ENCODE measurements at regions not wholly inside any gene's neighbourhood (a gene's known extent, or its start where the extent isn't known, plus 50 kb on each side); places are given as distances from the start of the nearest gene placed in this dataset.

DNA sequence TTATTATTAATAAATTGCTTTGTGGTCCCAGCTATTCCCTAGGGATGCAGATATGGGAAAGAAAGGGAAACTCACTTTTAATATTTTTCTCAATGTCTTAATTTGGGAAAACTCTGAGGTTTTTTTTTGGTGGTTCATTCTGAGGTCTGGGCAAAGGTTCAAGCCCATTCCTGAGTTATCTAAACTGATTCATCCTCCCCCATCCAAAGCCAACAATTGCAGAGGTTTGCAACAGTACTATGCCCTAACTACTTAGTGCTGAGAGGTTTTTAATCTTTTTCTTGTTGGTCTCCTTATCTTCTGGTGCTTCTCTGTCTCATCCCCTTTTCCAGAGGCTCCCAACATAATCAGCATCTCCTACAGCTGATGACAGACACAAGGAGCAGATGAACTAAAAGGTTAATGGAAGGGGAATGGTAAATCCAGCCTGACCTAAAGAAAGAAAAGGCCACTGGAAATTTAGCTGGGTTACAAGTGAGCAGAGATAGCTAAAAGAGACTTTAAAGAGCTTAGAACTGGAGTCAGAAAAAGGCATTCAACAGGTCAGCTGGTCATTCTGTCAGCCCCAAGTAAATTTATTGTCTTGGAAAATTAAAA is 390.4 kb downstream of the TGFB2 start:
- H3K27me3 ChIP-seq (ENCODE audit: control insufficient read depth in 1 of 2, insufficient read depth in 1 of 2, low read length in 2 of 2), result no peaks in the 10 kb centered on the region
- no peak overlapping the region for H2AFZ ChIP-seq (ENCODE audit: low read depth, low read length)
- H3K9ac ChIP-seq (ENCODE audit: low read length), result peak overlapping the region; percentile 63
- no peak overlapping the region for H3K4me3 ChIP-seq (ENCODE audit: insufficient read depth in 1 of 2, low read depth in 1 of 2, low read length in 2 of 2)
- H3K18ac ChIP-seq (ENCODE audit: low read depth in 1 of 2, low read length in 2 of 2), result no peak overlapping the region
- H3K4me1 ChIP-seq (ENCODE audit: control insufficient read depth, insufficient read depth, low read depth, low read length), result peaks cover 1% of the 10 kb centered on the region
- H2BK120ac ChIP-seq (ENCODE audit: low read depth, low read length), result no peak overlapping the region
- H3K4me2 ChIP-seq (ENCODE audit: low read length, poor library complexity, severe bottlenecking), result no peak overlapping the region
- H3K9me3 ChIP-seq (ENCODE audit: control insufficient read depth, low read length), result no peaks in the 10 kb centered on the region
- no peak overlapping the region for H3K27ac ChIP-seq (ENCODE audit: low read length, poor library complexity, severe bottlenecking)
- no peak overlapping the region for H2BK5ac ChIP-seq (ENCODE audit: low read depth, low read length, poor library complexity, severe bottlenecking)
- H3K14ac ChIP-seq (ENCODE audit: low read length in 2 of 2), result no peak overlapping the region
- no peak overlapping the region for H3K4ac ChIP-seq (ENCODE audit: low read depth in 1 of 2, low read length in 2 of 2)
- H3K79me1 ChIP-seq (replicated peaks; ENCODE audit: low read length, poor library complexity, severe bottlenecking), result no peaks in the 10 kb centered on the region
- H2BK15ac ChIP-seq (ENCODE audit: low read depth, poor library complexity, severe bottlenecking), result no peak overlapping the region
- H3K23ac ChIP-seq (ENCODE audit: low read length in 2 of 2), result no peak overlapping the region
- DNase-seq, result no peak
- no peak overlapping the region for H2BK12ac ChIP-seq (ENCODE audit: low read length in 2 of 2)
- H4K91ac ChIP-seq (ENCODE audit: low read length), result no peak overlapping the region
- H3K36me3 ChIP-seq (ENCODE audit: control insufficient read depth in 1 of 2, insufficient read depth in 2 of 2, low read depth in 1 of 2, low read length in 2 of 2), result no peaks in the 10 kb centered on the region
- no peak overlapping the region for H4K8ac ChIP-seq (ENCODE audit: low read length)
- H2AK5ac ChIP-seq (ENCODE audit: low read length, severe bottlenecking), result no peak overlapping the region

DNA sequence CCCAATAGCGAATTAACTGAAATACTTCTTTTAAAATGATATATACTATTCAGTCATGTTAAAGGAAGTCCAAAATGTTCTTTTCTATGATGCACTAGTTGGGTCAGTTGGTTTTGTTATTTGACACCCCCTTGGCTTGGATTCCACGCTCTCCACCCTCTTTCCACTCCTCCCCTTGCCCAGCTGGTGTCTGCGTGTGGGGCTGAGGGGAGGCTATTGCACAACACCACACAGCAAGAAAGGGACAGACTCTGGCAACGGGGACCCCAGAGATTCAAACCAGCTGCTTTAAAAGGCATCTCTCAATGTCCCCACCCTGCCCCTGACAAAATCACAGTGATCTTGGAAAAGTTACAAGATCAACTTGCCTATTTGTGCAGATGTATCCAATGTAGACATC is 394.3 kb downstream of the TGFB2 start:
- H3K14ac ChIP-seq (ENCODE audit: low read length in 2 of 2), result no peak overlapping the region
- 51% methylated on average over 3 of the region's 4 CpGs for WGBS
- H2BK15ac ChIP-seq (ENCODE audit: low read depth, poor library complexity, severe bottlenecking), result no peak overlapping the region
- no peak overlapping the region for H3K27ac ChIP-seq (ENCODE audit: low read length, poor library complexity, severe bottlenecking)
- H3K4me1 ChIP-seq (ENCODE audit: control insufficient read depth, insufficient read depth, low read depth, low read length), result peaks cover 1% of the 10 kb centered on the region
- no peak overlapping the region for H3K18ac ChIP-seq (ENCODE audit: low read depth in 1 of 2, low read length in 2 of 2)
- H3K23ac ChIP-seq (ENCODE audit: low read length in 2 of 2), result no peak overlapping the region
- no peak overlapping the region for H2AK5ac ChIP-seq (ENCODE audit: low read length, severe bottlenecking)
- H2BK120ac ChIP-seq (ENCODE audit: low read depth, low read length), result no peak overlapping the region
- no peaks in the 10 kb centered on the region for H3K9me3 ChIP-seq (ENCODE audit: control insufficient read depth, low read length)
- DNase-seq, result no peak
- no peak overlapping the region for H2AFZ ChIP-seq (ENCODE audit: low read depth, low read length)
- H2BK12ac ChIP-seq (ENCODE audit: low read length in 2 of 2), result no peak overlapping the region
- no peaks in the 10 kb centered on the region for H3K36me3 ChIP-seq (ENCODE audit: control insufficient read depth in 1 of 2, insufficient read depth in 2 of 2, low read depth in 1 of 2, low read length in 2 of 2)
- no peak overlapping the region for H3K4ac ChIP-seq (ENCODE audit: low read depth in 1 of 2, low read length in 2 of 2)
- H4K8ac ChIP-seq (ENCODE audit: low read length), result no peak overlapping the region
- H3K9ac ChIP-seq (ENCODE audit: low read length), result no peak overlapping the region
- H3K79me1 ChIP-seq (replicated peaks; ENCODE audit: low read length, poor library complexity, severe bottlenecking), result no peaks in the 10 kb centered on the region
- no peak overlapping the region for H3K4me3 ChIP-seq (ENCODE audit: insufficient read depth in 1 of 2, low read depth in 1 of 2, low read length in 2 of 2)
- H3K27me3 ChIP-seq (ENCODE audit: control insufficient read depth in 1 of 2, insufficient read depth in 1 of 2, low read length in 2 of 2), result no peaks in the 10 kb centered on the region
- no peak overlapping the region for H4K91ac ChIP-seq (ENCODE audit: low read length)
- H3K4me2 ChIP-seq (ENCODE audit: low read length, poor library complexity, severe bottlenecking), result no peak overlapping the region
- no peak overlapping the region for H2BK5ac ChIP-seq (ENCODE audit: low read depth, low read length, poor library complexity, severe bottlenecking)

DNA sequence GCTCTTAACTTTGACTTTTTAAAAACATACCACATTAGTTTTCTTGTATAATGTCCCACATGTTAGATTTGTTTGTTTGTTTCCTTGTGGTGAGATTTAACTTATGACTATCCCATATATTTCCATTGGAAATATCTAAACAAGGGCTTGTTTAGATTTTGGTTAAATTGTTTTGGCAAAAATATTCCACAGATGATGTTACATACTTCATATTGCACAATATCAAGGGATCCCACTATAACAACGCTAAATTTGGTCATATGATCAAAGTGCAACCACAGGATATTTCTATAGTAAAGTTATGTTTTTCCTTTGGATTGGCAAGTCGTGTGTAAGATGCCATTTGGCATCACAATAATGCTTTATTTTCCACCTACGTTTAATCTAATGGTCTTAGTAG is 396.7 kb downstream of the TGFB2 start:
- H3K27ac ChIP-seq (ENCODE audit: low read length, poor library complexity, severe bottlenecking), result no peak overlapping the region
- H3K23ac ChIP-seq (ENCODE audit: low read length in 2 of 2), result no peak overlapping the region
- no peak overlapping the region for H2AK5ac ChIP-seq (ENCODE audit: low read length, severe bottlenecking)
- no peaks in the 10 kb centered on the region for H3K27me3 ChIP-seq (ENCODE audit: control insufficient read depth in 1 of 2, insufficient read depth in 1 of 2, low read length in 2 of 2)
- no peak overlapping the region for H2BK120ac ChIP-seq (ENCODE audit: low read depth, low read length)
- H3K79me1 ChIP-seq (replicated peaks; ENCODE audit: low read length, poor library complexity, severe bottlenecking), result no peaks in the 10 kb centered on the region
- no peak overlapping the region for H2BK5ac ChIP-seq (ENCODE audit: low read depth, low read length, poor library complexity, severe bottlenecking)
- no peaks in the 10 kb centered on the region for H3K36me3 ChIP-seq (ENCODE audit: control insufficient read depth in 1 of 2, insufficient read depth in 2 of 2, low read depth in 1 of 2, low read length in 2 of 2)
- H3K4me2 ChIP-seq (ENCODE audit: low read length, poor library complexity, severe bottlenecking), result no peak overlapping the region
- peaks cover 5% of the 10 kb centered on the region for H3K9me3 ChIP-seq (ENCODE audit: control insufficient read depth, low read length)
- H3K18ac ChIP-seq (ENCODE audit: low read depth in 1 of 2, low read length in 2 of 2), result no peak overlapping the region
- no peak overlapping the region for H4K8ac ChIP-seq (ENCODE audit: low read length)
- H3K4me3 ChIP-seq (ENCODE audit: insufficient read depth in 1 of 2, low read depth in 1 of 2, low read length in 2 of 2), result no peak overlapping the region
- no peak overlapping the region for H2AFZ ChIP-seq (ENCODE audit: low read depth, low read length)
- H3K9ac ChIP-seq (ENCODE audit: low read length), result no peak overlapping the region
- no CpG with 5 or more reads among the region's 3 CpGs for WGBS
- H3K4ac ChIP-seq (ENCODE audit: low read depth in 1 of 2, low read length in 2 of 2), result no peak overlapping the region
- no peak overlapping the region for H2BK15ac ChIP-seq (ENCODE audit: low read depth, poor library complexity, severe bottlenecking)
- no peak overlapping the region for H4K91ac ChIP-seq (ENCODE audit: low read length)
- H2BK12ac ChIP-seq (ENCODE audit: low read length in 2 of 2), result no peak overlapping the region
- peak; percentile 5 for DNase-seq
- H3K14ac ChIP-seq (ENCODE audit: low read length in 2 of 2), result no peak overlapping the region
- H3K4me1 ChIP-seq (ENCODE audit: control insufficient read depth, insufficient read depth, low read depth, low read length), result peaks cover 1% of the 10 kb centered on the region

DNA sequence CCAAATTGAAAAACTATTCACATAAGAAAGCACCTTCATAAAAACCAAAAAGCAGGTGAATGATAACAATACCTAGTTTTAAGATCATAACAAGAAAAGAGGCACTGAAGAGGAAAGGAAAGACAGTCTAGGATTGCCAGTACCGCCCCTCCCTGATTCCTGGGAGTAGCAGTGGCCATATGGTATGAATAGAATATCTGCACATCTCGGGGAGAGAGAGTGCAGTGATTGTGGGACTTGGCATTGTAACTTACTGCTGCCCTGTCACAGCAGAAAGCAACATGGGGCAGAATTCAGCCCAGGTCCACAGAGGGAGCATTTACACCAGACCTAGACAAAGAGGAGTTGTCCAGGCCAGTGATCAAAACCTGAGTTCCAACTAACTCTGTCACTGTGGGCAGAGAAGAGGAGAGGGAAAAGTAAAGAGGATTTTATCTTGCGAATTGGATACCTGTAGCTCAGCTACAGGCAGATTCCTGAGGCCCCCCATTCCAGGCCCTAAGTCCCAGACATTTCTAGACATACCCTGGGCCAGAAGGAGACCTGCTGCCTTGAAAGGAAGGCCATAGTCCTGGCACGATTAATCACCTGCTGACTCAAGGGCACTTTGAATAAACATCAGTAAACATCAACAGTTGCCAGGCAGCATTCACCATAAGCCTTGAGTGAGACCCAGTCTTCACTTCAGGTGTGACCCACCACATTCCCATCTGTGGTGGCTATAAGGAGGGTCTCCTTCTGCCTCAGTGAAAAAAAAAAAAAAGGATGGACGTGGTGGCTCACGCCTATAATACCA is 397.5 kb downstream of the TGFB2 start:
- Histone ChIP-seq H3K18ac (ENCODE audit: low read depth in 1 of 2, low read length in 2 of 2) (no peak overlapping the region), H2AFZ (ENCODE audit: low read depth, low read length) (no peak overlapping the region), H3K4me1 (ENCODE audit: control insufficient read depth, insufficient read depth, low read depth, low read length) (peaks cover 1% of the 10 kb centered on the region), H3K27ac (ENCODE audit: low read length, poor library complexity, severe bottlenecking) (no peak overlapping the region), H2BK120ac (ENCODE audit: low read depth, low read length) (no peak overlapping the region), H3K4me3 (ENCODE audit: insufficient read depth in 1 of 2, low read depth in 1 of 2, low read length in 2 of 2) (no peak overlapping the region), H3K14ac (ENCODE audit: low read length in 2 of 2) (no peak overlapping the region), H3K23ac (ENCODE audit: low read length in 2 of 2) (no peak overlapping the region), H3K79me1 (replicated peaks; ENCODE audit: low read length, poor library complexity, severe bottlenecking) (no peaks in the 10 kb centered on the region), H2BK15ac (ENCODE audit: low read depth, poor library complexity, severe bottlenecking) (no peak overlapping the region), H3K4me2 (ENCODE audit: low read length, poor library complexity, severe bottlenecking) (no peak overlapping the region), H3K4ac (ENCODE audit: low read depth in 1 of 2, low read length in 2 of 2) (no peak overlapping the region), H3K9ac (ENCODE audit: low read length) (no peak overlapping the region), H3K27me3 (ENCODE audit: control insufficient read depth in 1 of 2, insufficient read depth in 1 of 2, low read length in 2 of 2) (no peaks in the 10 kb centered on the region), H3K9me3 (ENCODE audit: control insufficient read depth, low read length) (peaks cover 5% of the 10 kb centered on the region), H2BK12ac (ENCODE audit: low read length in 2 of 2) (no peak overlapping the region), H4K91ac (ENCODE audit: low read length) (no peak overlapping the region), H4K8ac (ENCODE audit: low read length) (peak overlapping the region; percentile 6), H2AK5ac (ENCODE audit: low read length, severe bottlenecking) (no peak overlapping the region), H2BK5ac (ENCODE audit: low read depth, low read length, poor library complexity, severe bottlenecking) (no peak overlapping the region), H3K36me3 (ENCODE audit: control insufficient read depth in 1 of 2, insufficient read depth in 2 of 2, low read depth in 1 of 2, low read length in 2 of 2) (no peaks in the 10 kb centered on the region)
- DNase-seq, result peak; percentile 29
- WGBS, result 83% methylated on average over 6 of the region's 6 CpGs

Measured in mesenchymal stem cell (in vitro differentiated cells and primary cell).